HuH-7.5 (cell line): ENCODE measurements at regions not wholly inside any gene's neighbourhood (a gene's known extent, or its start where the extent isn't known, plus 50 kb on each side); places are given as distances from the start of the nearest gene placed in this dataset.
"Not testable (repeated sequence)": the region's sequence is repeated elsewhere in the genome, so short reads cannot be mapped to it uniquely, and the experiment has no call there.

ENCODE experiments used
- DNase-seq: peaks from one replicate; pipeline ENCODE4 v3.0.0; 2011; ENCODE audit warnings: low spot score

GRCh38 chr10:33067917-33068316 is 109.9 kb upstream of the ITGB1 start:
- DNase-seq, result no peak

GRCh38 chr10:33067481-33067880 is 109.5 kb upstream of the ITGB1 start:
- DNase-seq, result no peak

- no peak for DNase-seq
These were observed 108.7 kb upstream of the ITGB1 start for GRCh38 chr10:33066558-33067236.

DNA sequence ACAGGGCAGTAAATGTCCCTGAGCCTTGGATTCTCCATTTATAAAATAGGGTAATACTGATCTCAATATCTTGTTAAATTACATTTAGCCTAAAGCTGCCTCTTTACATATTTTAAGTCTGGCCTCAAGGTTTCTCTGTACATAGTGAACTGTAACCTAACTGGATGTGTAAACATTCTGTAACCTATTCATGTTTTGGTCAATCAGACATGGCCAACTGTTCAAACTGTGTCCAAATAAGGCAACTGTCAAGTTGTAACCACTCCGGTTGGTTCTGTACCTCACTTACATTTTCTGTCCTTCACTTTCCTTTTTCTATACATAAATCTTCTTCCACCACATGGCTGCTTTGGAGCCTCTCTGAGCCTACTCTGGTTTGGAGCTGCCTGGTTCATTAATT is 107.1 kb upstream of the ITGB1 start:
- DNase-seq, result no peak

- DNase-seq, result no peak
These were observed 106.7 kb upstream of the ITGB1 start for GRCh38 chr10:33064706-33065105.

GRCh38 chr10:33057620-33058019 is 99.6 kb upstream of the ITGB1 start:
- DNase-seq, result no peak

GRCh38 chr10:33056828-33057596 is 99.0 kb upstream of the ITGB1 start:
- no peak for DNase-seq

GRCh38 chr10:33055625-33056024 is 97.6 kb upstream of the ITGB1 start:
- DNase-seq, result no peak

DNA sequence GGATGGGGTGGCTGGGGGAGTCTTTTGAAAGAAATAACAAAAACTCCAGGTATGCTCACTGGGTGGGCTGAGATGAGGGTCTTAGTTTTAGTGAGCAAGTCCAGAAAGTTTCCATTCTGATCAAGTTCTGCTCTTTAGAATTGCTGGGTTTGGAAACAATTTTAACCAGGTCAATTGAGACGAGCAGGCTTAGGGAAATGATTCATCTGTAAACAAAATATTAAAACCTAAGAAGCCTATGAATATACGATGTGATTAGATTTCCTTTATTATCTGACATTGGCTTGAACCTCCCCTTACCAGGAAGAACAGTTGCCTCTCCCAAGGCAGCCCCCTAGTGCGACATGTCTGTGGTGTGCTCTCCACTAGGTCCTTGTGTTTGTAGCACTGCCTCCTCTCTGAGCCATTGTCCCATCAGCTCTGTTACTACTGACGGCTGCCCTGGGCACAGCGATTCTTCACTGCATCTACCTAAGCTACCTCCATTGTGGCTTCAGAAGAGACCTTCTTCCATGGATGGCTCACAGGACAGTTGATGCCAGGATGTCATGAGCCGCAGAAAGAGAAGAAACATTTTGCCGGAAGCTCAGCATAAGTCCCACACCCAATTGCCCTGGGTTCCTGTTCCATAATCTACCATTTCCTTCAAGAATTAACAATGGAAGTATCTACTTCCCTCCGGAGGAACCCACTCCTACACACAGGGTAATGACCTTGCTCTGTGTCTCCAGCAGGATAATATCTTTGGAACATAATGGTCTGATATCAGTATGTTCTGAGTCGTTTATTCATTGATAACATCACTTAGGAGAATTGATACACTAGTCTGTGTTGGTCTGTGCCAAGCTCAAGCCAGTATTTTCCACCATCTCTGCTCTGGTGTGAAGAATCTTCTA is 95.1 kb upstream of the ITGB1 start:
- DNase-seq, result no peak

- no peak for DNase-seq
These were observed 94.3 kb upstream of the ITGB1 start for GRCh38 chr10:33052263-33052875.

GRCh38 chr10:33049963-33050920 is 92.2 kb upstream of the ITGB1 start:
- not testable (repeated sequence) for DNase-seq

GRCh38 chr10:33048223-33048622 is 90.2 kb upstream of the ITGB1 start:
- no peak for DNase-seq

- DNase-seq, result no peak
These were observed 89.6 kb upstream of the ITGB1 start for GRCh38 chr10:33047655-33048054.

DNA sequence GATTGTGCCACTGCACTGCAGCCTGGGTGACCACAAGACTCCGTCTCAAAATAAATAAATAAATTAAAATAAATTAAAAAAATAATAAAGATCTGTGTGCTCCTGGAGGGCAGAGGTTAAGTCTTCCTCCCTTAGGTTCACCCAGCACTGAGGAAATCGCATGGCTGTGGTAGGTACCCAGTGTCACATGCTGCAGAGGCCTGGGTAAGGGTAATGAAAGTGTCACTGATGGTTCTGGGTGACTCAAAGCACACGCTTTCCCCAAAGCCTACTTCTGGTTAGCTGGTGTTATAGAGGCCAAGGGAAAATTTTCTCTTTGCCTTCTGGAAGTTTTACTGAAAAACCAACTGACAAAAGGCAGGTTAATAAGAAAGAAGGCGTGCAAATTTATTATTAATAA is 88.8 kb upstream of the ITGB1 start:
- no peak for DNase-seq

DNA sequence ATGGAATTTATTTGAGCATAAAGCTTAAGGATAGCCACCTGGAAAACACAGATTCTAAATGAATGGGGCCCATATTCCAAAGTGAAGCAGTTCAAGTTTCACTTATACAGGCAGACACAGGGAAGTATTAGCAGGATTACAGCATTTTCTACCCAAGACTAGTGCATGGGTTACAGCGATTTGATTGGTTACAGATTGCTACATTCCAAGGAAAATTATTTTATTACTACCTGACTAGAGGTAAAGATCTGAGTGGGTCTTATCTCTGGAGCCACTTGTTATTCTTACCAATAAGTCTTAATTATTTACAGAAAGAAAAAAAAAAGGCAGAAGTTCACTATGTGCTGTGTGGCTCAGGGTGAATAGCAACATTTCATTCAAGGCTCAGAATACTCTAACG is 87.4 kb upstream of the ITGB1 start:
- DNase-seq, result no peak

GRCh38 chr10:33042565-33042964 is 84.5 kb upstream of the ITGB1 start:
- DNase-seq, result no peak

DNA sequence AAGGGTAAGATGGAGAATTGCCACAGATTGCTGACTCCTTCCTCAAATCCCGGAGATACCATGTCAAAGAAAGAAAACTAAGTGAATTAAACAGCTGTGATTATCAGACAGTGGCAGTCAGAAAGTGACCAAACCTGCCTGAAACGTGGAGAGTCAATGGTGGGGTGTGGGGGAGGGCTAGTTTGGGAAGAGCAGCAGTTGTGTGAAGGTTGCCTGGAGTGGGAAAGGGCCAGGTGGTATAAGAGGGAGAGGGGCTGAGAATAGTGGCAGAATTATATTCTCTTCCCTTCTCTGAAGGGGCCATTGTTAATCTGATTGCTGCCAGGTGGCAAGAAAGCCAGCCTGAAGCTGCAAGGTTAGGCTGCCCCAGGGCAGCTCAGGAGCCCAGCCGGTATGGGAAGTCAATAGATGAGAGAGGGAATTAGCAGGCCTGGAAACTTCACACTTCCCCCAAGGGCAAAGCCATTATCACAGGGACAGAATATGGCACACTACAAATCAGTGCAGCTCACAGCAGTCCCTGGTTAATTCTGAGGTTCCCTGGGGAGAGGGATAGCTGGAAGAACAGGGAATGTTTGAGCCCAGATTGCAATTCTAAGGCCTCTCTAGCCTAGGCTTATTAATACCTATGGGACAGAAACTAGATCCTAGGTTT is 83.9 kb upstream of the ITGB1 start:
- DNase-seq, result no peak

GRCh38 chr10:33040436-33040835 is 82.4 kb upstream of the ITGB1 start:
- no peak for DNase-seq

DNA sequence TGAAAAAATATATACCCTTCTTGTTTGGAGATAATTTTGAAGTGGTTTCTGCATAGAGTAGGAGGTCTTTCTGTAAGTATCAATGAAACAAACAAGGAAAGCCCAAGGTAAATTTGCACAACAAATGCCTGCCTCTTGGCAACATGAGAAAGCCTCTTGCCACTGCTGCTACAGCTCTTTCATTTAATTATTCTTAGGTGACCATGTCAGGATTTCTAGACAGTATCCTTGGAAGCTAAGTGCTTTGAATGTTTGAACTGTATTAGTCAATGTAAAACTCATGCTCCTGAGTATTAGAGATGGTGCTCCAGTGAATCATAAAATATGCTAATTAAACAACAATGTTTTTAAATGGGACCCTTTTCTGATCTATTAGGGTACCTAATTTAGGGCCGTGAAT is 81.2 kb upstream of the ITGB1 start:
- DNase-seq, result no peak

- no peak for DNase-seq
These were observed 80.6 kb upstream of the ITGB1 start for GRCh38 chr10:33038672-33039071.

DNA sequence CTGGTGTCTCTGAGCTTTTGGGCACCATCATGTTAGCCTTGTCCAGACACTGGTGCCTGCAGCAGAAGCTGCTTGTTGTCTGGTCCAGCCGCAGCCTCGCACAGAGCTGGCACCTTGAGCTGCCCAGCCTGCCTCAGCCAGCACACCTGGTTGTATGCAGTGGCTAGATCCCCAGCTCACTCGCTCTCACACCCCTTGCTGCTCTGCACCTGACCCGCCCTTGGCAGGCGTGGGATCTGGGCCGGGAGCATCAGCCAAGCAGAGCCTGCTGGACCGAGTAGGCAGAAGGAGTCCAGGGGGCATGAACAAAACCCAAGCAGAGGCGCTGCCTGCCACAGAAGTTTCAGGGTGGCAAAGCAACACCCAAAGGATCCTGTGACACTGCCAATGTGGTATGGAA is 79.7 kb upstream of the ITGB1 start:
- DNase-seq, result no peak
